Trophoblast cell (in vitro differentiated cells and primary cell): ENCODE measurements at regions not wholly inside any gene's neighbourhood (a gene's known extent, or its start where the extent isn't known, plus 50 kb on each side); places are given as distances from the start of the nearest gene placed in this dataset.
"Not testable (repeated sequence)": the region's sequence is repeated elsewhere in the genome, so short reads cannot be mapped to it uniquely, and the experiment has no call there.

Source experiments
- DNase-seq, 2 donors: peaks; one replicate each; pipeline ENCODE4 v3.0.0-alpha.2; 2016
- H2AFZ ChIP-seq: 2 replicates; pipeline ENCODE4 v1.6.1; 2013; ENCODE audit warnings: low read length, moderate library complexity, mild to moderate bottlenecking; ENCODE audit not compliant: insufficient read depth, poor library complexity
- H2AK5ac ChIP-seq: 2 replicates; pipeline ENCODE4 v1.6.1; 2013; ENCODE audit warnings: mild to moderate bottlenecking, low read length
- H2BK120ac ChIP-seq: 2 replicates; pipeline ENCODE4 v1.6.1; 2013; ENCODE audit warnings: low read length, mild to moderate bottlenecking, moderate library complexity; ENCODE audit not compliant: insufficient read depth, poor library complexity
- H2BK12ac ChIP-seq: 2 replicates; pipeline ENCODE4 v1.6.1; 2013; ENCODE audit warnings: mild to moderate bottlenecking, low read length, moderate library complexity
- H2BK5ac ChIP-seq: 2 replicates; pipeline ENCODE4 v1.6.1; 2013; ENCODE audit warnings: low read length, low read depth, moderate library complexity, mild to moderate bottlenecking; ENCODE audit not compliant: poor library complexity
- H3K14ac ChIP-seq: 2 replicates; pipeline ENCODE4 v1.6.1; 2013; ENCODE audit warnings: mild to moderate bottlenecking, low read length
- H3K18ac ChIP-seq: 2 replicates; pipeline ENCODE4 v1.6.1; 2013; ENCODE audit warnings: mild to moderate bottlenecking, low read length
- H3K23ac ChIP-seq: 2 replicates; pipeline ENCODE4 v1.6.1; 2013; ENCODE audit warnings: low read length
- H3K27ac ChIP-seq: 2 replicates; pipeline ENCODE4 v1.5.1; 2013; ENCODE audit warnings: low read depth, mild to moderate bottlenecking, inconsistent platforms, low read length, moderate library complexity
- H3K27me3 ChIP-seq: 2 replicates; pipeline ENCODE4 v1.6.1; 2013; ENCODE audit warnings: inconsistent platforms, mild to moderate bottlenecking, low read length, moderate library complexity; ENCODE audit not compliant: insufficient read depth
- H3K36me3 ChIP-seq, 2 experiments: 1 replicate in 1 of 2; 2 replicates in 1 of 2; pipeline ENCODE4 v1.6.1; 2013; ENCODE audit warnings: low read length in 2 of 2, mild to moderate bottlenecking in 2 of 2, moderate library complexity in 1 of 2; ENCODE audit not compliant: insufficient read depth in 2 of 2, control insufficient read depth in 1 of 2
- H3K4ac ChIP-seq: 2 replicates; pipeline ENCODE4 v1.6.1; 2013; ENCODE audit warnings: low read depth, mild to moderate bottlenecking, low read length, moderate library complexity
- H3K4me1 ChIP-seq, 2 experiments: 1 replicate in 1 of 2; 2 replicates in 1 of 2; pipeline ENCODE4 v1.6.1; 2013; ENCODE audit warnings: low read length in 2 of 2, mild to moderate bottlenecking in 2 of 2, moderate library complexity in 1 of 2; ENCODE audit not compliant: insufficient read depth in 2 of 2, control insufficient read depth in 1 of 2
- H3K4me2 ChIP-seq: 2 replicates; pipeline ENCODE4 v1.6.1; 2013; ENCODE audit warnings: inconsistent platforms, mild to moderate bottlenecking, low read length, moderate library complexity
- H3K4me3 ChIP-seq: 2 replicates; pipeline ENCODE4 v1.5.1; 2013; ENCODE audit warnings: mild to moderate bottlenecking, low read depth, low read length, inconsistent platforms
- H3K79me1 ChIP-seq: one replicate; pipeline ENCODE4 v1.6.1; 2013; ENCODE audit warnings: low read length
- H3K79me2 ChIP-seq: 2 replicates; pipeline ENCODE4 v1.6.1; 2013; ENCODE audit warnings: low read length, mild to moderate bottlenecking; ENCODE audit not compliant: control insufficient read depth, insufficient read depth, poor library complexity
- H3K9ac ChIP-seq: 2 replicates; pipeline ENCODE4 v1.6.1; 2013; ENCODE audit warnings: mild to moderate bottlenecking, low read length
- H3K9me3 ChIP-seq: 2 replicates; pipeline ENCODE4 v1.6.1; 2013; ENCODE audit warnings: low read depth, mild to moderate bottlenecking, control low read depth, inconsistent platforms, low read length; ENCODE audit not compliant: insufficient read depth
- H4K12ac ChIP-seq: 2 replicates; pipeline ENCODE4 v1.6.1; 2013; ENCODE audit warnings: low read depth, mild to moderate bottlenecking, low read length, moderate library complexity
- H4K8ac ChIP-seq: 2 replicates; pipeline ENCODE4 v1.6.1; 2013; ENCODE audit warnings: low read depth, mild to moderate bottlenecking, low read length, moderate library complexity
- H4K91ac ChIP-seq: one replicate; pipeline ENCODE4 v1.6.1; 2013; ENCODE audit warnings: low read depth, mild to moderate bottlenecking, low read length, moderate library complexity
- WGBS: extraction: QIAGEN DNeasy Blood & Tissue Kit; methylation state at CpG from one replicate; pipeline ENCODE4 v1.1.7; 2013; ENCODE audit warnings: missing lambda C conversion rate; ENCODE audit not compliant: insufficient read length, insufficient coverage; ENCODE audit errors: extremely low coverage; 5-methylcytosine and 5-hydroxymethylcytosine counted together

- no CpG with 5 or more reads among the region's 3 CpGs for WGBS
- H3K27ac ChIP-seq, H3K79me1 ChIP-seq, H2AK5ac ChIP-seq, H3K4me3 ChIP-seq, H3K9ac ChIP-seq, H2BK120ac ChIP-seq, H3K79me2 ChIP-seq, H3K4me2 ChIP-seq, H4K8ac ChIP-seq, DNase-seq, H3K4me1 ChIP-seq, H3K27me3 ChIP-seq, H4K91ac ChIP-seq, H4K12ac ChIP-seq, H3K14ac ChIP-seq, H3K23ac ChIP-seq, H3K18ac ChIP-seq, H2BK5ac ChIP-seq, H3K36me3 ChIP-seq, H2AFZ ChIP-seq, H2BK12ac ChIP-seq, H3K9me3 ChIP-seq, H3K4ac ChIP-seq: not testable (repeated sequence)
Measured at GRCh38 chr6:112448786-112449185, 101.7 kb downstream of the RFPL4B start.

DNA sequence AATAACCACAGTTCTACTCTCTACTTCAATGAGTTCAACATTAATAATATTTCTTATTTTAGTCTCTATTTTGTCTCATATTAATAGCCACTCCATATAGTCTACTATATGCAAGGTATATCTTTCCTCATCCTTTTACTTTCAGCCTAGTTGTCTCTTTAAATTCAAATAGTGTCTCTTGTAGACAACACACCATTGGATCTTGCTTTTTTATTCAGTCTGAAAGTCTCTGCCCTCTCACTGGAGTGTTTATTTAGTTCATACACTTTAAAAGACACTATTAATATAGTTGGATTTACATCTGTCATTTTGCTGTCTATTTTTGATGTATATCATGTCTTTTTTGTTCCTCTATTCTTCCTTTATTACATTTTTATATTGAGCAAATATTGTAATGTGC is 103.5 kb downstream of the RFPL4B start:
- no peak overlapping the region for H3K27ac ChIP-seq
- H3K4me3 ChIP-seq, result no peak overlapping the region
- no peaks in the 10 kb centered on the region for H3K27me3 ChIP-seq
- H3K14ac ChIP-seq, result no peak overlapping the region
- no peak overlapping the region for H4K12ac ChIP-seq
- H3K4me2 ChIP-seq, result no peak overlapping the region
- no peak overlapping the region for H3K23ac ChIP-seq
- H3K4ac ChIP-seq, result no peak overlapping the region
- no peak for DNase-seq
- H2AFZ ChIP-seq, result no peak overlapping the region
- no peaks in the 10 kb centered on the region for H3K79me2 ChIP-seq
- no peaks in the 10 kb centered on the region for H3K36me3 ChIP-seq
- H3K18ac ChIP-seq, result no peak overlapping the region
- no peaks in the 10 kb centered on the region for H3K9me3 ChIP-seq
- no peak overlapping the region for H2BK120ac ChIP-seq
- H2BK12ac ChIP-seq, result no peak overlapping the region
- H2AK5ac ChIP-seq, result no peak overlapping the region
- H4K91ac ChIP-seq, result no peak overlapping the region
- H3K79me1 ChIP-seq, result no peaks in the 10 kb centered on the region
- no peak overlapping the region for H3K9ac ChIP-seq
- no peaks in the 10 kb centered on the region for H3K4me1 ChIP-seq
- H2BK5ac ChIP-seq, result no peak overlapping the region
- no peak overlapping the region for H4K8ac ChIP-seq

DNA sequence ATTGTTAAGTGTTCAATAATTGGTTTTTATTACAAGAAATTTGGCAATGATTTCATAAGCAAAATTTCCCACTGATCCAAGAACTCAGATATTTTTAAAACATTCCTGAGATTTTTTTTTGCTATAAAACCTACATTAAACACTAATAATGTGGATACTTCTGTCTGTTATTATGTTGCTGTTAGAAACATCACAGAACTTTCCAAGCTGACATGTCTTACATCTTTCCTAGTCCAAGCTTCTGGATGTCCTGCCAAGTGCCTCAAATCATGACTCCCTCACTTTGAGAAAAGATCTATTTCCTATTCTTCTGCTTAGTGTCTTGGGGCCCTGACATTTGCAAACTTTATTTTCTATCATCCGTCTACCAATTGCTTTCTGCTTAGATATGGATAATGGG is 110.8 kb downstream of the RFPL4B start:
- no peak overlapping the region for H2BK12ac ChIP-seq
- H3K4ac ChIP-seq, result no peak overlapping the region
- H3K23ac ChIP-seq, result no peak overlapping the region
- DNase-seq, result no peak
- H4K8ac ChIP-seq, result no peak overlapping the region
- H4K12ac ChIP-seq, result no peak overlapping the region
- no peak overlapping the region for H3K4me2 ChIP-seq
- no peak overlapping the region for H3K18ac ChIP-seq
- H2AFZ ChIP-seq, result no peak overlapping the region
- no peak overlapping the region for H3K4me3 ChIP-seq
- no peak overlapping the region for H2BK120ac ChIP-seq
- no peak overlapping the region for H3K14ac ChIP-seq
- no peak overlapping the region for H2BK5ac ChIP-seq
- no CpG with 5 or more reads among the region's 1 CpG for WGBS
- H3K9me3 ChIP-seq, result peaks cover 1% of the 10 kb centered on the region
- no peaks in the 10 kb centered on the region for H3K4me1 ChIP-seq
- no peak overlapping the region for H2AK5ac ChIP-seq
- no peaks in the 10 kb centered on the region for H3K36me3 ChIP-seq
- no peaks in the 10 kb centered on the region for H3K27me3 ChIP-seq
- H3K27ac ChIP-seq, result no peak overlapping the region
- H4K91ac ChIP-seq, result no peak overlapping the region
- H3K79me2 ChIP-seq, result no peaks in the 10 kb centered on the region
- H3K79me1 ChIP-seq, result no peaks in the 10 kb centered on the region
- no peak overlapping the region for H3K9ac ChIP-seq

DNA sequence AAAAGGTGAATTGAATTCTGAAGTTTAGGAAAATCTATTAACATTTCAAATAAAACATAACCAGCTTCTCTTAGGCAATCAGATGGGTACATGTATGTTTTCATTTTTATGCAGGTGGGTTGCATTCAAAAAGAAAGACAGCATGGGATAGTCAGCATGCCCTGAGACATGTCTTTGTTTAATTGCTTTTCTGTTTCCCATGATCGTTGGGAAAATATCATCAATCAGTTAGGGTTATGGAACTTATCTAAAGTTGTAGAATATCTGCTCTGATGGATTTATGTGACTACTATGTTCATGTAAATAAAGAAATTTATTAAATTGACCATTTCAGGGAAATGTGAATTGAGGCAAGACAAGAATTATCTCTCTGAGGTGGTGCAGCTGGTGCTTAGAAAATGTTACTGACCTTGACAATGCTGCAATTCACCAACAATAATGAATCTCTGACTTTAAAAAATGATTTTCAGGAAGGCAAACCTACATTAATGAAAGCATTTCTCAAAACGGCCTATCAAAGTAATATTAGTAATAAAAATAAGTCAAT is 112.7 kb downstream of the RFPL4B start:
- no peaks in the 10 kb centered on the region for H3K4me1 ChIP-seq
- H3K4ac ChIP-seq, result no peak overlapping the region
- no peaks in the 10 kb centered on the region for H3K27me3 ChIP-seq
- no peak overlapping the region for H3K23ac ChIP-seq
- H3K9me3 ChIP-seq, result peaks cover 1% of the 10 kb centered on the region
- H3K9ac ChIP-seq, result no peak overlapping the region
- no peak overlapping the region for H3K18ac ChIP-seq
- no peak overlapping the region for H3K27ac ChIP-seq
- WGBS, result no CpG with 5 or more reads among the region's 2 CpGs
- no peak overlapping the region for H2AK5ac ChIP-seq
- H4K8ac ChIP-seq, result no peak overlapping the region
- H4K91ac ChIP-seq, result no peak overlapping the region
- DNase-seq, result no peak
- no peak overlapping the region for H3K4me2 ChIP-seq
- no peaks in the 10 kb centered on the region for H3K36me3 ChIP-seq
- no peak overlapping the region for H2AFZ ChIP-seq
- no peak overlapping the region for H2BK12ac ChIP-seq
- H3K14ac ChIP-seq, result no peak overlapping the region
- H3K79me2 ChIP-seq, result no peaks in the 10 kb centered on the region
- H3K4me3 ChIP-seq, result no peak overlapping the region
- H2BK120ac ChIP-seq, result no peak overlapping the region
- no peak overlapping the region for H4K12ac ChIP-seq
- no peak overlapping the region for H2BK5ac ChIP-seq
- H3K79me1 ChIP-seq, result no peaks in the 10 kb centered on the region
